Activated B cell treated with CpG ODN at 0.5 μM for 24 hours (primary cell): ENCODE measurements at regions not wholly inside any gene's neighbourhood (a gene's known extent, or its start where the extent isn't known, plus 50 kb on each side); places are given as distances from the start of the nearest gene placed in this dataset.

Experiments
- ATAC-seq: fragments of 200-7000 bp; cut with Tn5 transposase; one replicate; pipeline ENCODE4 v1.10.0; 2021; ENCODE audit warnings: low read depth, mild to moderate bottlenecking, moderate library complexity
- CTCF ChIA-PET: fragments of 350-600 bp; sonication (Branson Sonifier 250); formaldehyde crosslinking; loops from one replicate; lab custom pipeline; 2021; ENCODE audit warnings: antibody characterized with exemption; lab: Charles Lee
- POLR2A ChIA-PET: fragments of 350-600 bp; sonication (Branson Sonifier 250); formaldehyde crosslinking; loops from one replicate; lab custom pipeline; 2021; ENCODE audit warnings: antibody characterized with exemption; lab: Charles Lee
- DNase-seq: peaks from one replicate; pipeline ENCODE4 v3.0.0; 2022
- H3K27ac Mint-ChIP-seq: one replicate; pipeline ENCODE4 v1.8.0; 2020; ENCODE audit warnings: mixed read lengths
- H3K27me3 Mint-ChIP-seq: one replicate; pipeline ENCODE4 v1.8.0; 2021; ENCODE audit warnings: mixed read lengths
- H3K36me3 Mint-ChIP-seq: one replicate; pipeline ENCODE4 v1.8.0; 2021; ENCODE audit warnings: low read depth, mixed read lengths
- H3K4me1 Mint-ChIP-seq: one replicate; pipeline ENCODE4 v1.8.0; 2021; ENCODE audit warnings: mixed read lengths
- H3K4me3 Mint-ChIP-seq: one replicate; pipeline ENCODE4 v1.8.0; 2020; ENCODE audit warnings: mild to moderate bottlenecking, mixed read lengths
- H3K9me3 Mint-ChIP-seq: one replicate; pipeline ENCODE4 v1.8.0; 2020; ENCODE audit warnings: mixed read lengths
- intact Hi-C: fragments of 100-400 bp; cut with micrococcal nuclease; formaldehyde crosslinking; loops from one replicate; pipeline ENCODE4 v1.15.1; 2024
- TF ChIP-seq, protein P1 (sequence below): fragments of 200-600 bp; IDR thresholded peaks from one replicate; pipeline ENCODE4 v1.8.0; 2022; ENCODE audit warnings: antibody characterized with exemption, mild to moderate bottlenecking

DNA sequence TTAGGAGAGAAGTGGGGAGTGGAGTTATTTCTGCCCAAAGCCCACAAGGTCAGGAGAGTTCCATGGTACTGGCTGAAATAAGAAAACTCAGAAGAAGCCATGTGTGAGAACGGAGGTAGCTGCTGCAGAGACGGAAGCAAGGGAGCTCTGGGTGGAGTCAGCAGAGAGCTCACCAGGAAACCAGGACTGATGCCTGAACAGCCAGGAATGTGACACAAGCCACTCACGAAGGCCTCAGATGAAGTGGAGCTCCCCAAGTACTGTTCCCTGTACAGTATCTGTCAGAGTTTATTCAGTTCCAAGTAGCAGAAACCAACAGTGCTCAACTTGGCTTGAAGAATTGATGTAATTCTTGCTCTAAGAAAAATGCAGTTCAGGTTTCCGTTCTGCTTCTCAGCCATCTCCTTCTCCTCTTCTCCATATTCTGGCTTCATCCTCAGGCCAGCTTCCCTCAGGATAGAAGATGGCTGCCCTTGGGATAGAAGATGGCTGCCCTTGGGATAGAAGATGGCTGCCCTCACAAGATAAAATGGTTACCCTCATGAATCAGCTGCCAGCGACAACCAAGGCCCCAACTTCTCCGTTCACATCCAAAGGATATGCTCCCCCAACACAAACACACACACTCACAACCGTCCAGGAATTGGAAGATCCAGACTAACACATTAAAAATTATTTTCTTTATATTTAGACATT, 117.4 kb upstream of the SH3BP4 start:
- no peak overlapping the region for H3K4me3 Mint-ChIP-seq
- H3K36me3 Mint-ChIP-seq = no peaks in the 10 kb centered on the region
- POLR2A ChIA-PET = no interaction called here
- intact Hi-C loops = no loop called here
- TF ChIP-seq, protein P1, sequence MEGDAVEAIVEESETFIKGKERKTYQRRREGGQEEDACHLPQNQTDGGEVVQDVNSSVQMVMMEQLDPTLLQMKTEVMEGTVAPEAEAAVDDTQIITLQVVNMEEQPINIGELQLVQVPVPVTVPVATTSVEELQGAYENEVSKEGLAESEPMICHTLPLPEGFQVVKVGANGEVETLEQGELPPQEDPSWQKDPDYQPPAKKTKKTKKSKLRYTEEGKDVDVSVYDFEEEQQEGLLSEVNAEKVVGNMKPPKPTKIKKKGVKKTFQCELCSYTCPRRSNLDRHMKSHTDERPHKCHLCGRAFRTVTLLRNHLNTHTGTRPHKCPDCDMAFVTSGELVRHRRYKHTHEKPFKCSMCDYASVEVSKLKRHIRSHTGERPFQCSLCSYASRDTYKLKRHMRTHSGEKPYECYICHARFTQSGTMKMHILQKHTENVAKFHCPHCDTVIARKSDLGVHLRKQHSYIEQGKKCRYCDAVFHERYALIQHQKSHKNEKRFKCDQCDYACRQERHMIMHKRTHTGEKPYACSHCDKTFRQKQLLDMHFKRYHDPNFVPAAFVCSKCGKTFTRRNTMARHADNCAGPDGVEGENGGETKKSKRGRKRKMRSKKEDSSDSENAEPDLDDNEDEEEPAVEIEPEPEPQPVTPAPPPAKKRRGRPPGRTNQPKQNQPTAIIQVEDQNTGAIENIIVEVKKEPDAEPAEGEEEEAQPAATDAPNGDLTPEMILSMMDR = no peak
- no peaks in the 10 kb centered on the region for H3K4me1 Mint-ChIP-seq
- H3K27me3 Mint-ChIP-seq = peaks cover 14% of the 10 kb centered on the region
- H3K9me3 Mint-ChIP-seq = no peaks in the 10 kb centered on the region
- CTCF ChIA-PET = no interaction called here
- ATAC-seq = no peak
- DNase-seq = no peak
- H3K27ac Mint-ChIP-seq = no peak overlapping the region

DNA sequence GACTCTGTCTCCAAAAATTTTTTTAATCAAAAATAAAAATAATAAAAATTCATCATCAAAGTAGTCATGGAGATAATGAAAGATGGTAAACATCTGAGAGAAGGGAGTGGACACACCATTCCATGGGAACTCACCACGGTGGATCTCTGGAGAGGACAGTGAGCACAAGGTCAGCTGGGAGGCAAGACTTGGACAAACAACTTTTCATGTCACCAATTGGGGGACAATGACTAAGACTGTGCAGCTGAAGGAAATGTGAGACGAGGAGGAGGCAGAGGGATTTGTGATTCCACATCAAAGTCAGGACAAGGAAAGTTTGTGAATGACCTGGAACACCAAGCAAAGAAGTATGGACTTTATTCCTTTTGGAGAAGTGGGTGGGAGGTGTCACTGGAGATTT, 121.0 kb upstream of the SH3BP4 start:
- ChIA-PET CTCF (no interaction called here), POLR2A (no interaction called here)
- Mint-ChIP-seq H3K4me3 (no peak overlapping the region), H3K4me1 (no peaks in the 10 kb centered on the region), H3K27ac (no peak overlapping the region), H3K36me3 (no peaks in the 10 kb centered on the region), H3K9me3 (no peaks in the 10 kb centered on the region), H3K27me3 (peaks cover 7% of the 10 kb centered on the region)
- no peak for ATAC-seq
- TF ChIP-seq, protein P1 = no peak
- DNase-seq = no peak
- intact Hi-C loops = no loop called here

DNA sequence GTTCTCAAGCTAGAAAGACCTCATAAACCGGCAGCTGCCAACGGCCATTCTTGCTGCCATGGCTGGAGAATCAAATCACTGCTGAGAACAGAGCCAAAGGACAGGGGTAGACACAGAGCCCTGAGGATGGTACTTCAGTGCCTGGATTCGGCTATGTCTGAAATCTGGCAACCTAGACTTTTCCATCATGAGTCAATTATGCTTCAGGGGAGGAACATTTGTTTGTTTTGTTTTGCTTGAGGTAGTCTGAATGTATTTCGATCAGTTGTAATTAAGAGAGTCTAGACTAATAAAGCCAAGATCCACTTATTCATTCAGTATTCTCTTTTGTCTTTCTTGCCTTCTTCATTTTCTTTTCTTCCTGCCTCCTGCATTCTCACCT, 122.8 kb upstream of the SH3BP4 start:
- Mint-ChIP-seq H3K27ac (no peak overlapping the region), H3K4me1 (no peaks in the 10 kb centered on the region), H3K36me3 (no peaks in the 10 kb centered on the region), H3K27me3 (peaks cover 7% of the 10 kb centered on the region), H3K9me3 (no peaks in the 10 kb centered on the region), H3K4me3 (no peak overlapping the region)
- ChIA-PET CTCF (no interaction called here), POLR2A (no interaction called here)
- TF ChIP-seq, protein P1 = no peak
- no peak for DNase-seq
- intact Hi-C loops = no loop called here
- ATAC-seq = no peak

DNA sequence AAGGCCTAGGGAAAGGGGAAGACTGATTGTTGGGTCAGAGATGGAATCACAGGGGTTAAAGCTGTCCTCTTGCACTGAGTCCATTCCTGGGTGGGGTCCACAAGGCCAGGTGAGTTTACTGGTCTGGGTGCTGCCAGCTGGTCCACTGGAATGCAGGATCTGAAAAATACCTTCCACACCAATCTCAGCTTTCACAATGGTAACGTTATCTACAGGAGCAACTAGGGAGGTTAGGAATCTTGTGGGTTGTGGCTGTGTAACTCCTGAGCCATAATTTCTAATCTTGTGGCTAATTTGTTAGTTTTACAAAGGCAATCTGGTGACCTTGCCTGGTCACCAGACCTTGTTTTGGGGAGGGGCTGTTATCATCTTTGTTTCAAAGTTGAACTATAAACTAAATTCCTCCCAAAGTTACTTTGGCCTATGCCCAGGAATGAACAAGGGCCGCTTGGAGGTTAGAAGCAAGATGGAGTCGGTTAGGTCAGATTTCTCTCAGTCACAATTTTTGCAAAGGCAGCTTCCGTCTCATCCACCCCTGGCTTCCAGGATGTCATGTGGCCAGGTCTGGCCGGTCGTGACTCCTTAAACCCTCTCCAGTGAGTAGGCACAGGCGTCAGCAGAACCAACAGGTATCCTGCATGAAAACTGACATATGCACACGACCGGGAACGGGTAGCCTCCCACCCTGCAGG, 123.3 kb upstream of the SH3BP4 start:
- H3K4me1 Mint-ChIP-seq = no peaks in the 10 kb centered on the region
- TF ChIP-seq, protein P1 = no peak
- ChIA-PET CTCF (no interaction called here), POLR2A (no interaction called here)
- H3K27ac Mint-ChIP-seq = no peak overlapping the region
- H3K9me3 Mint-ChIP-seq = no peaks in the 10 kb centered on the region
- no peak for ATAC-seq
- no peak overlapping the region for H3K4me3 Mint-ChIP-seq
- H3K27me3 Mint-ChIP-seq = peaks cover 7% of the 10 kb centered on the region
- DNase-seq = no peak
- intact Hi-C loops = no loop called here
- H3K36me3 Mint-ChIP-seq = no peaks in the 10 kb centered on the region

DNA sequence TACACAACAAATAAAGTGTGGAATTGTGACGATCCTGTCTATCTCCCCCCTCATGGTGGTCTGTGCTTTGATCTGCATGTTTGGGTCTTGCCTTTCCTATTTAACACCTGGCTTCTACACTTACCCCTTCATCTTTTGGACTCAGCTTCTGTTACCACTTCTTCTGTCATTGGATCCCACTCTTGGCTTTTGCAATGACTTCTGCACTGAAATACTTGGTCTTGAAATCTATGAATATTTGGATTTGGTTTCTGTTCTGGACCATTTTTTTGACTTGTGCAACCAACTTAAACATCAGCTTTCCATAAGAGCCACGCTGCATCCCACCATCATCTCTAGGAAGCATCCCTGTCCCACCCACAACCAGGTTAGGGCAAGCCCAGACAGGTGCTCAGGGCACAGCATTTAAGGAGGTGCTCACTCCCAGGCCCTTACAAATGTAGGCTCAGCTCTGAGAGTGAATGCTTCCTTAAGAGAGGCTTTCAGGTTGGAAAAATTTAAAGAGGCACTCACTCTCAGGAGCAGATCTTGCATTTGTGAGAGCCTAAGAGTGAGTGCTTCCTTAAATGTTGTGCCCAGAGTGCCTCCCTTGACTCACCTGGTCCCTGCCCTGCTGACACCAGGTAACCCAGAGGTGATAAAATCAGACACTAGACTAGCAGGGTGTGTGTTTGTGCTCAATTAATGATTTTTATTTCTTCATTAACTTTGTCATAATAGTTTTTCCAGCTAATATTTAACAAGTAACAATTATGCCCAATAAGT, 124.5 kb upstream of the SH3BP4 start:
- Mint-ChIP-seq H3K27ac (no peak overlapping the region), H3K27me3 (peaks cover 7% of the 10 kb centered on the region), H3K4me1 (no peaks in the 10 kb centered on the region), H3K36me3 (no peaks in the 10 kb centered on the region), H3K4me3 (no peak overlapping the region), H3K9me3 (no peaks in the 10 kb centered on the region)
- intact Hi-C loops = no loop called here
- ChIA-PET CTCF (no interaction called here), POLR2A (no interaction called here)
- ATAC-seq (no peak), DNase-seq (no peak)
- TF ChIP-seq, protein P1 = no peak
